T-helper 2 cell treated with Interferon-gamma antibody and Interleukin-4, amounts not matched to agents 5 μg/mL and 100 μg/mL, for 36 hours (primary cell): ENCODE measurements at regions not wholly inside any gene's neighbourhood (a gene's known extent, or its start where the extent isn't known, plus 50 kb on each side); places are given as distances from the start of the nearest gene placed in this dataset.
"Not testable (repeated sequence)": the region's sequence is repeated elsewhere in the genome, so short reads cannot be mapped to it uniquely, and the experiment has no call there.

ENCODE experiments used
- DNase-seq: peaks from one replicate; pipeline ENCODE4 v3.0.0; 2021; ENCODE audit warnings: low spot score
- H3K27ac Mint-ChIP-seq: one replicate; pipeline ENCODE4 v1.8.0; 2021; ENCODE audit warnings: mild to moderate bottlenecking, mixed read lengths
- H3K27me3 Mint-ChIP-seq: one replicate; pipeline ENCODE4 v1.8.0; 2021; ENCODE audit warnings: low read depth, mixed read lengths
- H3K36me3 Mint-ChIP-seq: one replicate; pipeline ENCODE4 v1.8.0; 2021; ENCODE audit warnings: low read depth, mixed read lengths
- H3K4me1 Mint-ChIP-seq: one replicate; pipeline ENCODE4 v1.8.0; 2021; ENCODE audit warnings: low read depth, mixed read lengths
- H3K4me3 Mint-ChIP-seq: one replicate; pipeline ENCODE4 v1.8.0; 2022; ENCODE audit warnings: mild to moderate bottlenecking, moderate library complexity, mixed read lengths
- H3K9me3 Mint-ChIP-seq: one replicate; pipeline ENCODE4 v1.8.0; 2021; ENCODE audit warnings: mixed read lengths

- no peaks in the 10 kb centered on the region for H3K4me1 Mint-ChIP-seq
- no peaks in the 10 kb centered on the region for H3K36me3 Mint-ChIP-seq
- no peak for DNase-seq
- no peak overlapping the region for H3K27ac Mint-ChIP-seq
- no peaks in the 10 kb centered on the region for H3K27me3 Mint-ChIP-seq
- no peak overlapping the region for H3K4me3 Mint-ChIP-seq
- peaks cover 4% of the 10 kb centered on the region for H3K9me3 Mint-ChIP-seq
Observed at GRCh38 chr12:28708918-28709371, 440.1 kb upstream of the FAR2 start.

- H3K27me3 Mint-ChIP-seq: no peaks in the 10 kb centered on the region
- H3K27ac Mint-ChIP-seq: no peak overlapping the region
- no peak overlapping the region for H3K4me3 Mint-ChIP-seq
Observed at GRCh38 chr12:28709986-28710685, 438.9 kb upstream of the FAR2 start.

GRCh38 chr12:28710882-28711281 lies 438.2 kb upstream of the FAR2 start:
- no peaks in the 10 kb centered on the region for H3K27me3 Mint-ChIP-seq
- no peaks in the 10 kb centered on the region for H3K9me3 Mint-ChIP-seq
- H3K27ac Mint-ChIP-seq: no peak overlapping the region
- H3K36me3 Mint-ChIP-seq: no peaks in the 10 kb centered on the region
- no peaks in the 10 kb centered on the region for H3K4me1 Mint-ChIP-seq
- no peak overlapping the region for H3K4me3 Mint-ChIP-seq
- no peak for DNase-seq

More at GRCh38 chr12:28709986-28710685, 438.9 kb upstream of the FAR2 start:
- H3K9me3 Mint-ChIP-seq: peaks cover 4% of the 10 kb centered on the region
- no peaks in the 10 kb centered on the region for H3K4me1 Mint-ChIP-seq
- H3K36me3 Mint-ChIP-seq: no peaks in the 10 kb centered on the region
- no peak for DNase-seq

DNA sequence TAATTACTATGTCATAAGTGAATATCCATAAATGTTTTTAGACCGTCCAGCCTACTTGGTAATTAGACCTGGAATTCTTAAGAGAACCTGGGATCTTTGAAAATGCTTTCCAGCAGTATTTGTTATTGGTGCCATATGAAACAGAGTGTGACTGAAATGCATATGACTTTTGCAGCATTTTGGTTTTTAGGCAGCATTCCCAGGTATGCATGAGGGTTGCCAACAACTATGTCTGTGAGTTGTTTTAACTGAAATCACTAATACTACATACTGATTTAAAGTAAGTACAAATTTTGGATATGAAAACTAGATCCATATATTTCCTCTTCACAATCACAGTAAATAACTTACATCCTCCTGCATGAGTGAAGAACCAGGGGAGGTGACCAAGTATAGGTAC lies 437.7 kb upstream of the FAR2 start:
- Mint-ChIP-seq H3K4me1 (no peaks in the 10 kb centered on the region), H3K36me3 (no peaks in the 10 kb centered on the region), H3K27ac (no peak overlapping the region), H3K9me3 (no peaks in the 10 kb centered on the region), H3K27me3 (no peaks in the 10 kb centered on the region), H3K4me3 (no peak overlapping the region)
- DNase-seq: no peak

DNA sequence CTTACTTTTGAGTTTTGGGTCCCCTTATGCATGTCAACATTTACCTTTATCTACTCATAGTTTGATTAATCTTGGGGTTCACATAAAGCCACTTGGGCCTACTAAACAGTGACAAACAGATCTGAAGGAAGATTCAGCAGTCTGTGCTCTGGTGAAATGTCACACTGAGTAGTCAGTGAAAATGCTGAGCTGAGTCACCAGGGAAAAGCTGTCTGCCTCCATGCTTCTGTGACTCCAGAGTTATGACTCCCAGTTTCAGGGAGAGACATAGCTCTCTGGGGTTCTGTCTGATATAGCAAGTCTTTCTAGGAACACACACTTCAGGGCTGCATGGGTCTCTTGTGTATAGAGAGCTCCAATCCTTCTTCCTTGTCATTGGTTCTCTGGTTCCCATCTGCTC lies 406.3 kb upstream of the FAR2 start:
- H3K36me3 Mint-ChIP-seq: no peaks in the 10 kb centered on the region
- H3K4me3 Mint-ChIP-seq: no peak overlapping the region
- no peak overlapping the region for H3K27ac Mint-ChIP-seq
- no peaks in the 10 kb centered on the region for H3K4me1 Mint-ChIP-seq
- no peaks in the 10 kb centered on the region for H3K27me3 Mint-ChIP-seq
- no peaks in the 10 kb centered on the region for H3K9me3 Mint-ChIP-seq
- DNase-seq: no peak

GRCh38 chr12:28746734-28747325 lies 402.2 kb upstream of the FAR2 start:
- no peak for DNase-seq
- H3K27ac Mint-ChIP-seq: no peak overlapping the region
- no peak overlapping the region for H3K4me3 Mint-ChIP-seq
- no peaks in the 10 kb centered on the region for H3K36me3 Mint-ChIP-seq
- no peaks in the 10 kb centered on the region for H3K9me3 Mint-ChIP-seq
- H3K4me1 Mint-ChIP-seq: no peaks in the 10 kb centered on the region
- H3K27me3 Mint-ChIP-seq: no peaks in the 10 kb centered on the region

DNA sequence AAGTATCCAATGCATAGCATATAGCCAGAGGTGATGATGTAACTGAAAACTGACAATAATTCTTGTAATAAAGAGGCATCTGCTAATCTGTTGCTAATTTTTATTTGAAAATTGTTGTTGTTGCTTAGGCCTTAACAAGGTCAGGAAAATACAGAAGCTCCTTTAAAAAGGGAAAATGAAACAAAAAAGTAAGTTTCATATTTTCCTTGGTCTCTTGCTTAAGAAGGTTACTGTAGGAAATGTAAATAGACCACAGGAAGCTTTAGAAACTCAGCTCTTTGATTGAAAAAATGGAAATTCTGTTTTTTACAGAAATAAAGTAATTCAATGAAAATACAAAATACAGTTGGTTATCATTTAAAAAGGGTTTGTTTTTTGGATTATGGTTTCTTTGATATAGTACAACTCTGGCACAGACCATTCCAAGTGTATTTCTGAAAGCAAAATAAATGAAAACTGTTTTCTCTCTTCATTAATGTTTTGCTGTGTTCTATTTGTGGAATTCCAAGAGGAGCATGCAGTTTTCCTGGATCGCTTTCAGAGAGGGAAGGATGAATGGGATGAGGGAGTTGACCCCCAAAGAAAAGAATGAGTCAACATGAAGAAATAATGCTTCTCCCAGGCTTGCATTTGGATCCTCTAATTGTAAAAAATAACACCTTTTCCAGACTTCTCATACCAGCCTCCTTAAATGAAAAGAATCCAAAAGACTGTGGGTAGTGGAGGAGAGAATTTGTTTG lies 398.0 kb upstream of the FAR2 start:
- H3K27me3 Mint-ChIP-seq: no peaks in the 10 kb centered on the region
- DNase-seq: no peak
- H3K36me3 Mint-ChIP-seq: no peaks in the 10 kb centered on the region
- no peaks in the 10 kb centered on the region for H3K4me1 Mint-ChIP-seq
- peaks cover 9% of the 10 kb centered on the region for H3K9me3 Mint-ChIP-seq
- H3K4me3 Mint-ChIP-seq: no peak overlapping the region
- H3K27ac Mint-ChIP-seq: no peak overlapping the region

DNA sequence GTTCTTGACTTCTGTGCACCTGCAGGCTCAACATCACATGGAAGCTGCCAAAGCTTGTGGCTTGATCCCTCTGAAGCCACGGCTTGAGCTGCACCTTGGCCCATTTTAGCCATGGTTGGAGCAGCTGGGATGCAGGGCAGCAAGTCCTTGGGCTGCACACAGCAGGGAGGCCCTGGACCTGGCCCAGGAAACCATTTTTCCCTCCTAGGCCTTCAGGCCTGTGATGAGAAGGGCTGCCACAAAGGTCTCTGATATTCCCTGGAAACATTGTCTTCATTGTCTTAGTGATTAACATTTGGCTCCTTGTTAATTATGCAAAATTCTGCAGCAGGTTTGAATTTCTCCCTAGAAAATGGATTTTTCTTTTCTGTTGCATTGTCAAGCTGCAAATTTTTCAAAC lies 394.1 kb upstream of the FAR2 start:
- peaks cover 16% of the 10 kb centered on the region for H3K9me3 Mint-ChIP-seq
- no peak overlapping the region for H3K4me3 Mint-ChIP-seq
- no peaks in the 10 kb centered on the region for H3K27me3 Mint-ChIP-seq
- no peaks in the 10 kb centered on the region for H3K4me1 Mint-ChIP-seq
- no peak for DNase-seq
- H3K36me3 Mint-ChIP-seq: no peaks in the 10 kb centered on the region
- no peak overlapping the region for H3K27ac Mint-ChIP-seq

GRCh38 chr12:28759333-28759732 lies 389.7 kb upstream of the FAR2 start:
- H3K4me1 Mint-ChIP-seq: no peaks in the 10 kb centered on the region
- no peak overlapping the region for H3K27ac Mint-ChIP-seq
- H3K36me3 Mint-ChIP-seq: no peaks in the 10 kb centered on the region
- H3K4me3 Mint-ChIP-seq: no peak overlapping the region
- H3K27me3 Mint-ChIP-seq: no peaks in the 10 kb centered on the region
- peaks cover 16% of the 10 kb centered on the region for H3K9me3 Mint-ChIP-seq
- no peak for DNase-seq

DNA sequence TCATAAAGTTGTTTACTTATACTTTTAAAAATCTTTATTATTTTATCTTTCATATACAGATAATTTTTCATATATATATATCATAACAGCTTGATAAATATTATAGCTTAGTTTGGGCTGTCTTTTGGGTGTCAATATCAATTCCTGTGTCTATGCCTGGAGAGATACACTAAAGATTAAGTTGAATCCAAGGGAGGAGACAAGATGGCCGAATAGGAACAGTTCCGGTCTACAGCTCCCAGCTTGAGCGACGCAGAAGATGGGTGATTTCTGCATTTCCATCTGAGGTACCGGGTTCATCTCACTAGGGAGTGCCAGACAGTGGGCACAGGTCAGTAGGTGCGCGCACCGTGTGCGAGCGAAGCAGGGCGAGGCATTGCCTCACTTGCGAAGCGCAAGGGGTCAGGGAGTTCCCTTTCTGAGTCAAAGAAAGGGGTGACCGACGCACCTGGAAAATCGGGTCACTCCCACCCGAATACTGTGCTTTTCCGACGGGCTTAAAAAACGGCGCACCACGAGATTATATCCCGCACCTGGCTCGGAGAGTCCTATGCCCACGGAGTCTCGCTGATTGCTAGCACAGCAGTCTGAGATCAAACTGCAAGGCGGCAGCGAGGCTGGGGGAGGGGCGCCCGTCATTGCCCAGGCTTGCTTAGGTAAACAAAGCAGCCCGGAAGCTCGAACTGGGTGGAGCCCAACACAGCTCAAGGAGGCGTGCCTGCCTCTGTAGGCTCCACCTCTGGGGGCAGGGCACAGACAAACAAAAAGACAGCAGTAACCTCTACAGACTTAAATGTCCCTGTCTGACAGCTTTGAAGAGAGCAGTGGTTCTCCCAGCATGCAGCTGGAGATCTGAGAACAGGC lies 388.8 kb upstream of the FAR2 start:
- H3K9me3 Mint-ChIP-seq: peaks cover 15% of the 10 kb centered on the region
- not testable (repeated sequence) for H3K27me3 Mint-ChIP-seq, H3K4me1 Mint-ChIP-seq, H3K36me3 Mint-ChIP-seq, DNase-seq, H3K27ac Mint-ChIP-seq, H3K4me3 Mint-ChIP-seq

GRCh38 chr12:28761897-28762296 lies 387.2 kb upstream of the FAR2 start:
- H3K4me3 Mint-ChIP-seq, H3K9me3 Mint-ChIP-seq, H3K36me3 Mint-ChIP-seq, H3K27me3 Mint-ChIP-seq, H3K27ac Mint-ChIP-seq, DNase-seq, H3K4me1 Mint-ChIP-seq: not testable (repeated sequence)

DNA sequence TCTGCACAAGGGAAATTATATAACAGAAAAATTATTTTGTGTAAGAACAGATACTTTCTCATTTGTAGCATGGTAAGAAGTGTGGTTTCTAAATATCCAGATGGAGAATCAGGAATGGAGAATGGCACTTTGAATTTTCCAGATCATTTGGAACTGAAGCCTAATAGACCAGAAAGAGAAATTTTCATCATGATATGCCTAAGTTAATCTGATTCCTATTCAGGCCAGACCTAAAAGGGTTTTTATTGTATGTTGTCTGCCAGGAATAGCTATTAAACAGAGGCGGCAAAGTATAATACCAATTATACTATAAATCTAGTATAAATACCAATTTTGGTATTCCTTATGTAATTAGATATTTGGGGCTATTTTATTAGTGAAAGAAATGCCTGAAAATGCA lies 382.7 kb upstream of the FAR2 start:
- Mint-ChIP-seq H3K9me3 (no peaks in the 10 kb centered on the region), H3K27me3 (no peaks in the 10 kb centered on the region), H3K4me3 (no peak overlapping the region), H3K27ac (no peak overlapping the region), H3K4me1 (no peaks in the 10 kb centered on the region), H3K36me3 (no peaks in the 10 kb centered on the region)
- DNase-seq: no peak

- Mint-ChIP-seq H3K27ac (no peak overlapping the region), H3K36me3 (no peaks in the 10 kb centered on the region), H3K9me3 (no peaks in the 10 kb centered on the region), H3K27me3 (no peaks in the 10 kb centered on the region), H3K4me1 (no peaks in the 10 kb centered on the region), H3K4me3 (no peak overlapping the region)
- no peak for DNase-seq
Observed at GRCh38 chr12:28767836-28768348, 381.2 kb upstream of the FAR2 start.
